ENCODE measurements at regions not wholly inside any gene's neighbourhood (a gene's known extent, or its start where the extent isn't known, plus 50 kb on each side); places are given as distances from the start of the nearest gene placed in this dataset.
"Not testable (repeated sequence)": the region's sequence is repeated elsewhere in the genome, so short reads cannot be mapped to it uniquely, and the experiment has no call there.

GRCh38 chr7:119283353-119283752 lies 989.6 kb upstream of the KCND2 start:
- no peak overlapping the region for H3K4me2 ChIP-seq (ENCODE audit: low read length)
- no peak overlapping the region for H2AFZ ChIP-seq (ENCODE audit: low read depth, low read length)

GRCh38 chr7:119288416-119288815 lies 984.6 kb upstream of the KCND2 start:
- no peaks in the 10 kb centered on the region for H3K9me3 ChIP-seq (ENCODE audit: insufficient read depth, low read length)
- no peak overlapping the region for H2AFZ ChIP-seq (ENCODE audit: low read depth, low read length)
- no peaks in the 10 kb centered on the region for H3K36me3 ChIP-seq (replicated peaks; ENCODE audit: low read depth, low read length)
- no peak overlapping the region for H3K4me3 ChIP-seq (ENCODE audit: low read length)
- TF ChIP-seq EZH2phosphoT487 (IDR thresholded peaks at IDR 0.05; ENCODE audit: low read depth) (no peak), CTCF (IDR thresholded peaks at IDR 0.05; ENCODE audit: low read depth, low read length) (no peak)
- H3K27me3 ChIP-seq (ENCODE audit: low read depth, low read length): no peaks in the 10 kb centered on the region
- no peak overlapping the region for H3K4me2 ChIP-seq (ENCODE audit: low read length)
- no peaks in the 10 kb centered on the region for H3K79me2 ChIP-seq (ENCODE audit: low read length)
- H3K27ac ChIP-seq (ENCODE audit: low read length): no peak overlapping the region
- no peaks in the 10 kb centered on the region for H4K20me1 ChIP-seq (ENCODE audit: insufficient read depth, low read length)
- no peak overlapping the region for H3K9ac ChIP-seq (ENCODE audit: low read length)
- no peaks in the 10 kb centered on the region for H3K4me1 ChIP-seq (ENCODE audit: low read length)

More at GRCh38 chr7:119283353-119283752, 989.6 kb upstream of the KCND2 start:
- TF ChIP-seq EZH2phosphoT487 (IDR thresholded peaks at IDR 0.05; ENCODE audit: low read depth) (no peak), CTCF (IDR thresholded peaks at IDR 0.05; ENCODE audit: low read depth, low read length) (no peak)
- Histone ChIP-seq H3K4me3 (ENCODE audit: low read length) (no peak overlapping the region), H3K9ac (ENCODE audit: low read length) (no peak overlapping the region), H3K27me3 (ENCODE audit: low read depth, low read length) (no peaks in the 10 kb centered on the region), H3K9me3 (ENCODE audit: insufficient read depth, low read length) (no peaks in the 10 kb centered on the region), H3K27ac (ENCODE audit: low read length) (no peak overlapping the region), H3K36me3 (replicated peaks; ENCODE audit: low read depth, low read length) (no peaks in the 10 kb centered on the region), H3K4me1 (ENCODE audit: low read length) (no peaks in the 10 kb centered on the region), H4K20me1 (ENCODE audit: insufficient read depth, low read length) (no peaks in the 10 kb centered on the region), H3K79me2 (ENCODE audit: low read length) (no peaks in the 10 kb centered on the region)

GRCh38 chr7:119300341-119300740 lies 972.6 kb upstream of the KCND2 start:
- H3K4me3 ChIP-seq (ENCODE audit: low read length); H3K9me3 ChIP-seq (ENCODE audit: insufficient read depth, low read length); H2AFZ ChIP-seq (ENCODE audit: low read depth, low read length); H3K4me1 ChIP-seq (ENCODE audit: low read length); H3K27me3 ChIP-seq (ENCODE audit: low read depth, low read length); H4K20me1 ChIP-seq (ENCODE audit: insufficient read depth, low read length); H3K79me2 ChIP-seq (ENCODE audit: low read length); H3K4me2 ChIP-seq (ENCODE audit: low read length); H3K36me3 ChIP-seq (replicated peaks; ENCODE audit: low read depth, low read length); H3K9ac ChIP-seq (ENCODE audit: low read length); H3K27ac ChIP-seq (ENCODE audit: low read length): not testable (repeated sequence)

- H3K79me2 ChIP-seq (ENCODE audit: low read length): no peaks in the 10 kb centered on the region
- H3K9ac ChIP-seq (ENCODE audit: low read length): no peak overlapping the region
- H2AFZ ChIP-seq (ENCODE audit: low read depth, low read length): no peak overlapping the region
- no peak overlapping the region for H3K4me2 ChIP-seq (ENCODE audit: low read length)
- TF ChIP-seq EZH2phosphoT487 (IDR thresholded peaks at IDR 0.05; ENCODE audit: low read depth) (no peak), CTCF (IDR thresholded peaks at IDR 0.05; ENCODE audit: low read depth, low read length) (no peak)
- no peaks in the 10 kb centered on the region for H3K36me3 ChIP-seq (replicated peaks; ENCODE audit: low read depth, low read length)
- no peaks in the 10 kb centered on the region for H3K9me3 ChIP-seq (ENCODE audit: insufficient read depth, low read length)
- no peaks in the 10 kb centered on the region for H4K20me1 ChIP-seq (ENCODE audit: insufficient read depth, low read length)
- no peaks in the 10 kb centered on the region for H3K27me3 ChIP-seq (ENCODE audit: low read depth, low read length)
- no peaks in the 10 kb centered on the region for H3K4me1 ChIP-seq (ENCODE audit: low read length)
- H3K4me3 ChIP-seq (ENCODE audit: low read length): no peak overlapping the region
- H3K27ac ChIP-seq (ENCODE audit: low read length): no peak overlapping the region
Measured at GRCh38 chr7:119320316-119320715, 952.7 kb upstream of the KCND2 start.

GRCh38 chr7:119329715-119330114 lies 943.3 kb upstream of the KCND2 start:
- no peaks in the 10 kb centered on the region for H3K79me2 ChIP-seq (ENCODE audit: low read length)
- no peaks in the 10 kb centered on the region for H4K20me1 ChIP-seq (ENCODE audit: insufficient read depth, low read length)
- no peak overlapping the region for H3K4me2 ChIP-seq (ENCODE audit: low read length)
- TF ChIP-seq CTCF (IDR thresholded peaks at IDR 0.05; ENCODE audit: low read depth, low read length): no peak
- no peak for TF ChIP-seq EZH2phosphoT487 (IDR thresholded peaks at IDR 0.05; ENCODE audit: low read depth)
- H3K36me3 ChIP-seq (replicated peaks; ENCODE audit: low read depth, low read length): no peaks in the 10 kb centered on the region
- H3K4me3 ChIP-seq (ENCODE audit: low read length): no peak overlapping the region
- no peak overlapping the region for H3K27ac ChIP-seq (ENCODE audit: low read length)
- H3K4me1 ChIP-seq (ENCODE audit: low read length): no peaks in the 10 kb centered on the region
- no peak overlapping the region for H2AFZ ChIP-seq (ENCODE audit: low read depth, low read length)
- H3K9me3 ChIP-seq (ENCODE audit: insufficient read depth, low read length): no peaks in the 10 kb centered on the region
- no peaks in the 10 kb centered on the region for H3K27me3 ChIP-seq (ENCODE audit: low read depth, low read length)
- H3K9ac ChIP-seq (ENCODE audit: low read length): no peak overlapping the region

Data from OCI-LY3 (cell line).